ENCODE measurements at regions not wholly inside any gene's neighbourhood (a gene's known extent, or its start where the extent isn't known, plus 50 kb on each side); places are given as distances from the start of the nearest gene placed in this dataset.

- intact Hi-C loops (cut with DNase I) = no loop called here
- peak; percentile 40 to 45 for ATAC-seq
- no peak for DNase-seq
- WGBS = 34% methylated on average over 4 of the region's 4 CpGs
- Histone ChIP-seq H3K4me3 (ENCODE audit: low read length) (no peak overlapping the region), H3K4me1 (ENCODE audit: control insufficient read depth, insufficient read depth, low read length) (no peaks in the 10 kb centered on the region), H3K27me3 (ENCODE audit: control insufficient read depth, insufficient read depth) (no peaks in the 10 kb centered on the region), H3K27ac (ENCODE audit: low read length) (no peak overlapping the region), H3K9me3 (ENCODE audit: control insufficient read depth, low read length) (no peaks in the 10 kb centered on the region)
Measured at GRCh38 chr5:54753034-54753433, 232.4 kb downstream of the ESM1 start.

- Histone ChIP-seq H3K4me1 (ENCODE audit: control insufficient read depth, insufficient read depth, low read length) (no peaks in the 10 kb centered on the region), H3K27ac (ENCODE audit: low read length) (no peak overlapping the region), H3K9me3 (ENCODE audit: control insufficient read depth, low read length) (no peaks in the 10 kb centered on the region), H3K27me3 (ENCODE audit: control insufficient read depth, insufficient read depth) (no peaks in the 10 kb centered on the region), H3K4me3 (ENCODE audit: low read length) (no peak overlapping the region)
- DNase-seq (no peak), ATAC-seq (no peak)
- WGBS = 90% methylated on average over 4 of the region's 4 CpGs
- intact Hi-C loops (cut with DNase I) = no loop called here
Measured at GRCh38 chr5:54748527-54748926, 231.0 kb downstream of the SNX18 start.

- no peak overlapping the region for H3K4me3 ChIP-seq (ENCODE audit: low read length)
- H3K27me3 ChIP-seq (ENCODE audit: control insufficient read depth, insufficient read depth) = no peaks in the 10 kb centered on the region
- no peaks in the 10 kb centered on the region for H3K9me3 ChIP-seq (ENCODE audit: control insufficient read depth, low read length)
- H3K4me1 ChIP-seq (ENCODE audit: control insufficient read depth, insufficient read depth, low read length) = peaks cover 5% of the 10 kb centered on the region
- no peak overlapping the region for H3K27ac ChIP-seq (ENCODE audit: low read length)
- no peak for DNase-seq
- intact Hi-C loops (cut with DNase I) = no loop called here
- ATAC-seq = no peak
- 97% methylated on average over 10 of the region's 10 CpGs for WGBS
Measured at GRCh38 chr5:54746777-54747398, 229.3 kb downstream of the SNX18 start.

- no peak for ATAC-seq
- no peak for DNase-seq
- Histone ChIP-seq H3K9me3 (ENCODE audit: control insufficient read depth, low read length) (no peaks in the 10 kb centered on the region), H3K27me3 (ENCODE audit: control insufficient read depth, insufficient read depth) (no peaks in the 10 kb centered on the region), H3K4me3 (ENCODE audit: low read length) (no peak overlapping the region), H3K27ac (ENCODE audit: low read length) (no peak overlapping the region), H3K4me1 (ENCODE audit: control insufficient read depth, insufficient read depth, low read length) (peaks cover 5% of the 10 kb centered on the region)
- intact Hi-C loops (cut with DNase I) = no loop called here
- 94% methylated on average over 8 of the region's 8 CpGs for WGBS
Measured at GRCh38 chr5:54746346-54746745, 228.8 kb downstream of the SNX18 start.

GRCh38 chr5:54745599-54745998 is 228.0 kb downstream of the SNX18 start:
- WGBS = 77% methylated on average over 5 of the region's 5 CpGs
- no peak overlapping the region for H3K27ac ChIP-seq (ENCODE audit: low read length)
- ATAC-seq = no peak

GRCh38 chr5:54743997-54744788 is 226.6 kb downstream of the SNX18 start:
- peak overlapping the region; percentile 23 for H3K27ac ChIP-seq (ENCODE audit: low read length)
- H3K4me1 ChIP-seq (ENCODE audit: control insufficient read depth, insufficient read depth, low read length) = peaks cover 5% of the 10 kb centered on the region
- H3K27me3 ChIP-seq (ENCODE audit: control insufficient read depth, insufficient read depth) = no peaks in the 10 kb centered on the region
- DNase-seq = peak in 1 of 3 donors; percentile 54
- H3K9me3 ChIP-seq (ENCODE audit: control insufficient read depth, low read length) = no peaks in the 10 kb centered on the region
- H3K4me3 ChIP-seq (ENCODE audit: low read length) = no peak overlapping the region
- 63% methylated on average over 8 of the region's 8 CpGs for WGBS
- intact Hi-C loops (cut with DNase I) = no loop called here
- ATAC-seq = peak; percentile 44 to 58

More at GRCh38 chr5:54745599-54745998, 228.0 kb downstream of the SNX18 start:
- Histone ChIP-seq H3K27me3 (ENCODE audit: control insufficient read depth, insufficient read depth) (no peaks in the 10 kb centered on the region), H3K4me1 (ENCODE audit: control insufficient read depth, insufficient read depth, low read length) (peaks cover 5% of the 10 kb centered on the region), H3K4me3 (ENCODE audit: low read length) (no peak overlapping the region), H3K9me3 (ENCODE audit: control insufficient read depth, low read length) (no peaks in the 10 kb centered on the region)
- no peak for DNase-seq
- intact Hi-C loops (cut with DNase I) = no loop called here

- no peak overlapping the region for H3K27ac ChIP-seq (ENCODE audit: low read length)
- intact Hi-C loops (cut with DNase I) = no loop called here
- 88% methylated on average over 5 of the region's 5 CpGs for WGBS
Measured at GRCh38 chr5:54743581-54743980, 226.0 kb downstream of the SNX18 start.

GRCh38 chr5:54742417-54742891 is 224.9 kb downstream of the SNX18 start:
- Histone ChIP-seq H3K27me3 (ENCODE audit: control insufficient read depth, insufficient read depth) (no peaks in the 10 kb centered on the region), H3K27ac (ENCODE audit: low read length) (no peak overlapping the region), H3K4me3 (ENCODE audit: low read length) (no peak overlapping the region), H3K4me1 (ENCODE audit: control insufficient read depth, insufficient read depth, low read length) (peaks cover 5% of the 10 kb centered on the region), H3K9me3 (ENCODE audit: control insufficient read depth, low read length) (no peaks in the 10 kb centered on the region)
- 33% methylated on average over 7 of the region's 7 CpGs for WGBS
- DNase-seq = no peak
- intact Hi-C loops (cut with DNase I) = no loop called here
- ATAC-seq = peak in 1 of 2 donors; percentile 67

More at GRCh38 chr5:54743581-54743980, 226.0 kb downstream of the SNX18 start:
- no peak for ATAC-seq
- no peak for DNase-seq
- H3K9me3 ChIP-seq (ENCODE audit: control insufficient read depth, low read length) = no peaks in the 10 kb centered on the region
- no peaks in the 10 kb centered on the region for H3K27me3 ChIP-seq (ENCODE audit: control insufficient read depth, insufficient read depth)
- no peak overlapping the region for H3K4me3 ChIP-seq (ENCODE audit: low read length)
- H3K4me1 ChIP-seq (ENCODE audit: control insufficient read depth, insufficient read depth, low read length) = peaks cover 5% of the 10 kb centered on the region

- peaks cover 5% of the 10 kb centered on the region for H3K4me1 ChIP-seq (ENCODE audit: control insufficient read depth, insufficient read depth, low read length)
- H3K4me3 ChIP-seq (ENCODE audit: low read length) = no peak overlapping the region
- no peaks in the 10 kb centered on the region for H3K27me3 ChIP-seq (ENCODE audit: control insufficient read depth, insufficient read depth)
- no peaks in the 10 kb centered on the region for H3K9me3 ChIP-seq (ENCODE audit: control insufficient read depth, low read length)
- DNase-seq = no peak
- intact Hi-C loops (cut with DNase I) = no loop called here
- WGBS = 90% methylated on average over 6 of the region's 6 CpGs
- H3K27ac ChIP-seq (ENCODE audit: low read length) = no peak overlapping the region
- ATAC-seq = no peak
Measured at GRCh38 chr5:54741711-54742110, 224.2 kb downstream of the SNX18 start.

- Histone ChIP-seq H3K27ac (ENCODE audit: low read length) (no peak overlapping the region), H3K9me3 (ENCODE audit: control insufficient read depth, low read length) (no peaks in the 10 kb centered on the region), H3K4me3 (ENCODE audit: low read length) (no peak overlapping the region), H3K27me3 (ENCODE audit: control insufficient read depth, insufficient read depth) (no peaks in the 10 kb centered on the region), H3K4me1 (ENCODE audit: control insufficient read depth, insufficient read depth, low read length) (peaks cover 5% of the 10 kb centered on the region)
- no peak for ATAC-seq
- WGBS = 94% methylated on average over 5 of the region's 5 CpGs
- intact Hi-C loops (cut with DNase I) = no loop called here
- no peak for DNase-seq
Measured at GRCh38 chr5:54740141-54740540, 222.6 kb downstream of the SNX18 start.

GRCh38 chr5:54739371-54739770 is 221.8 kb downstream of the SNX18 start:
- intact Hi-C loops (cut with DNase I) = no loop called here
- ATAC-seq (no peak), DNase-seq (no peak)
- Histone ChIP-seq H3K4me1 (ENCODE audit: control insufficient read depth, insufficient read depth, low read length) (peaks cover 5% of the 10 kb centered on the region), H3K9me3 (ENCODE audit: control insufficient read depth, low read length) (no peaks in the 10 kb centered on the region), H3K4me3 (ENCODE audit: low read length) (no peak overlapping the region), H3K27ac (ENCODE audit: low read length) (no peak overlapping the region), H3K27me3 (ENCODE audit: control insufficient read depth, insufficient read depth) (no peaks in the 10 kb centered on the region)
- 100% methylated on average over 2 of the region's 2 CpGs for WGBS

All from right cardiac atrium (tissue), 5 donors.